HL-60 (cell line): ENCODE measurements at regions not wholly inside any gene's neighbourhood (a gene's known extent, or its start where the extent isn't known, plus 50 kb on each side); places are given as distances from the start of the nearest gene placed in this dataset.

Experiments used
- DNase-seq, 2 experiments: peaks; one replicate each; pipeline ENCODE4 v3.0.0-alpha.2; 2010 to 2020; ENCODE audit warnings: low read depth in 1 of 2, low spot score in 1 of 2
- H3K27ac ChIP-seq: fragments of 250-450 bp; sonication (Bioruptor Pico); replicated peaks from 2 replicates; pipeline ENCODE4 v1.5.1; 2020; ENCODE audit warnings: mild to moderate bottlenecking, moderate library complexity
- H3K27me3 ChIP-seq: fragments of 250-450 bp; sonication (Bioruptor Pico); 2 replicates; pipeline ENCODE4 v1.5.1; 2021; ENCODE audit warnings: mild to moderate bottlenecking, moderate library complexity; ENCODE audit not compliant: insufficient read depth, poor library complexity, severe bottlenecking
- H3K4me3 ChIP-seq: replicated peaks from 2 replicates; pipeline ENCODE4 v1.5.1; 2011; ENCODE audit warnings: mild to moderate bottlenecking, control low read depth, low read length; ENCODE audit not compliant: insufficient read depth
- GABPA ChIP-seq: IDR thresholded peaks from 2 replicates; pipeline ENCODE4 v1.6.1; 2012; ENCODE audit warnings: low read depth
- POLR2AphosphoS5 ChIP-seq: IDR thresholded peaks from 2 replicates; pipeline ENCODE4 v1.6.1; 2012; ENCODE audit warnings: low read depth
- SPI1 ChIP-seq: IDR thresholded peaks from 2 replicates; pipeline ENCODE4 v1.6.1; 2012; ENCODE audit warnings: low read depth, mild to moderate bottlenecking, borderline replicate concordance
- TF ChIP-seq, protein P1 (sequence below): IDR thresholded peaks from 2 replicates; pipeline ENCODE4 v1.6.1; 2012; ENCODE audit warnings: low read depth; ENCODE audit not compliant: insufficient replicate concordance
- TF ChIP-seq, protein P2 (sequence below): IDR thresholded peaks from one replicate; pipeline ENCODE4 v1.5.1; 2011; ENCODE audit warnings: low read length, control low read depth, inconsistent platforms; ENCODE audit not compliant: insufficient read depth

DNA sequence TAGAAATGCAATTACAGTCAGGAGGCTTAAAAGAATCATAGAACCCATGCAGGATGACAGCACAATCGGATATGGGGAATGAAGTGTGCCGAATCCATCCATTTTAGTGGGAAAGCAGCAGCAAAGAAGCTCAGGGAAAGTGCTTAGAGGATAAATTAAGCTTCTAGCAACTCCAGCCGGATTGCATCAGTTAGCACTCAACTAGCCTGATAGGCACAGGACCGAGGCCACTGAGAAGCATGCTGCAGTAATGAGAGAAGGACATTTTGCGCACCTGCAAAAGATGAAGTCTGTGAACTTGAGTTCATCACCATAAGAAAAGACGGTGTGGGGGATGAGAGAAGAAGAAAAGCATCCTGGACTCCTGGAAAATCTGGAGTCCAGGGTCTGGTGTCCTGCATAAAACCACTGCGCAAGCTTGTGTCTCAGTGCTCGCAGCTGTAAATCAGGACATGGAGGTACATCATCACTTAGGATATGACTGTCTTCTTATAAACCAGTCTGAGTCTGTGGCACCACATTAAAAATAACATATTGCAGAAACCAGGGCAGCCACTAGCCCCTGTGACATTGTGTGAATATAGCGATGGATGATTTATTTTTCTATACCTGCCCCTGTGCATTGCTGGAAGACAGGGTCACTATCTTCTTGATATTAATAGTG lies 665.5 kb upstream of the SOX11 start:
- no peak overlapping the region for H3K27ac ChIP-seq

DNA sequence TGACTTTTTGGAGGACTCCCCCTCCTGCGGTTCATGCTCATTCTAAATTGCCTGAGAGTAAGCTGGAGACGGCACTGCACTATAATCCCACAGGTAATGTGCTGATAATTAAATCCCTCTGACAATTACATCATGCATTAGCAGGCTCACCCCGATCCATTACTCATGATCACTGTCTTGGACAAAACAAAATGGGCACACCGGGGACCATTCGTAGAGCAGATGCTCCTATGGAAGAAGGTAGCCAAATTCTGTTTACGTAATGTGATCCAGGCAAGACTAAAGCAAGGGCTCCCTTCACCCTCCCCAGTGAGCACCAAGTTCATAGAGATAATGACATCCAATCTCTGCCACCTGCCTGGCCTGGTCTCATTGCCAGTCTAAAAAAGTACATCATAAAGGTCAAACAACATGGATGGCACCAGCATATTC lies 657.1 kb upstream of the SOX11 start:
- Histone ChIP-seq H3K4me3 (no peak overlapping the region), H3K27me3 (no peaks in the 10 kb centered on the region), H3K27ac (no peak overlapping the region)
- TF ChIP-seq GABPA (no peak), SPI1 (no peak), POLR2AphosphoS5 (no peak)
- TF ChIP-seq, protein P1, sequence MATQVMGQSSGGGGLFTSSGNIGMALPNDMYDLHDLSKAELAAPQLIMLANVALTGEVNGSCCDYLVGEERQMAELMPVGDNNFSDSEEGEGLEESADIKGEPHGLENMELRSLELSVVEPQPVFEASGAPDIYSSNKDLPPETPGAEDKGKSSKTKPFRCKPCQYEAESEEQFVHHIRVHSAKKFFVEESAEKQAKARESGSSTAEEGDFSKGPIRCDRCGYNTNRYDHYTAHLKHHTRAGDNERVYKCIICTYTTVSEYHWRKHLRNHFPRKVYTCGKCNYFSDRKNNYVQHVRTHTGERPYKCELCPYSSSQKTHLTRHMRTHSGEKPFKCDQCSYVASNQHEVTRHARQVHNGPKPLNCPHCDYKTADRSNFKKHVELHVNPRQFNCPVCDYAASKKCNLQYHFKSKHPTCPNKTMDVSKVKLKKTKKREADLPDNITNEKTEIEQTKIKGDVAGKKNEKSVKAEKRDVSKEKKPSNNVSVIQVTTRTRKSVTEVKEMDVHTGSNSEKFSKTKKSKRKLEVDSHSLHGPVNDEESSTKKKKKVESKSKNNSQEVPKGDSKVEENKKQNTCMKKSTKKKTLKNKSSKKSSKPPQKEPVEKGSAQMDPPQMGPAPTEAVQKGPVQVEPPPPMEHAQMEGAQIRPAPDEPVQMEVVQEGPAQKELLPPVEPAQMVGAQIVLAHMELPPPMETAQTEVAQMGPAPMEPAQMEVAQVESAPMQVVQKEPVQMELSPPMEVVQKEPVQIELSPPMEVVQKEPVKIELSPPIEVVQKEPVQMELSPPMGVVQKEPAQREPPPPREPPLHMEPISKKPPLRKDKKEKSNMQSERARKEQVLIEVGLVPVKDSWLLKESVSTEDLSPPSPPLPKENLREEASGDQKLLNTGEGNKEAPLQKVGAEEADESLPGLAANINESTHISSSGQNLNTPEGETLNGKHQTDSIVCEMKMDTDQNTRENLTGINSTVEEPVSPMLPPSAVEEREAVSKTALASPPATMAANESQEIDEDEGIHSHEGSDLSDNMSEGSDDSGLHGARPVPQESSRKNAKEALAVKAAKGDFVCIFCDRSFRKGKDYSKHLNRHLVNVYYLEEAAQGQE, result no peak
- TF ChIP-seq, protein P2, sequence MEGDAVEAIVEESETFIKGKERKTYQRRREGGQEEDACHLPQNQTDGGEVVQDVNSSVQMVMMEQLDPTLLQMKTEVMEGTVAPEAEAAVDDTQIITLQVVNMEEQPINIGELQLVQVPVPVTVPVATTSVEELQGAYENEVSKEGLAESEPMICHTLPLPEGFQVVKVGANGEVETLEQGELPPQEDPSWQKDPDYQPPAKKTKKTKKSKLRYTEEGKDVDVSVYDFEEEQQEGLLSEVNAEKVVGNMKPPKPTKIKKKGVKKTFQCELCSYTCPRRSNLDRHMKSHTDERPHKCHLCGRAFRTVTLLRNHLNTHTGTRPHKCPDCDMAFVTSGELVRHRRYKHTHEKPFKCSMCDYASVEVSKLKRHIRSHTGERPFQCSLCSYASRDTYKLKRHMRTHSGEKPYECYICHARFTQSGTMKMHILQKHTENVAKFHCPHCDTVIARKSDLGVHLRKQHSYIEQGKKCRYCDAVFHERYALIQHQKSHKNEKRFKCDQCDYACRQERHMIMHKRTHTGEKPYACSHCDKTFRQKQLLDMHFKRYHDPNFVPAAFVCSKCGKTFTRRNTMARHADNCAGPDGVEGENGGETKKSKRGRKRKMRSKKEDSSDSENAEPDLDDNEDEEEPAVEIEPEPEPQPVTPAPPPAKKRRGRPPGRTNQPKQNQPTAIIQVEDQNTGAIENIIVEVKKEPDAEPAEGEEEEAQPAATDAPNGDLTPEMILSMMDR, result no peak
- no peak for DNase-seq

More for the DNA sequence above, 665.5 kb upstream of the SOX11 start:
- H3K4me3 ChIP-seq, result no peak overlapping the region
- TF ChIP-seq, protein P1, result no peak
- TF ChIP-seq POLR2AphosphoS5 (no peak), SPI1 (no peak), GABPA (no peak)
- TF ChIP-seq, protein P2, result no peak
- H3K27me3 ChIP-seq, result no peaks in the 10 kb centered on the region
- no peak for DNase-seq

DNA sequence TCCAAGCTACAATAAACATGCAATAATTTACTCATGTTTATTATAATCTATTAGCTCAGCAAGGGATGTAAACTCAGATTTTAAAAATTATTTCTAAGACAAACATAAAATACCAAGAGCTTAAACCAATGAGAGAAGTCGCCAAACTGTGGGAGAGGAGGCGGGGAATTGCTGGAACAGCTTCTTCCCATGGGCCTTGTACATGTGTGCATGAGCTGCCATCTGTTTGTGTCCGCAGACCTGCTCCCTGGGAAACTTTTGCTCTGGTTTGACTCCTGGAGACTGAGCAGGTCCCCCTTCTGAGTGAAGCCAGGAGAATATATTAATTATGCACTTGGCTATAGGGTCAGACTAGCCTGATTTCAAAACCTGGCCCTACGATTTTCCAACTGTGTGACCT lies 655.9 kb upstream of the SOX11 start:
- DNase-seq, result no peak
- TF ChIP-seq POLR2AphosphoS5, result no peak
- TF ChIP-seq GABPA, result no peak
- TF ChIP-seq, protein P1, result no peak
- no peak for TF ChIP-seq SPI1
- TF ChIP-seq, protein P2, result no peak
- Histone ChIP-seq H3K27me3 (no peaks in the 10 kb centered on the region), H3K4me3 (no peak overlapping the region), H3K27ac (no peak overlapping the region)
